GM23338 (cell line): ENCODE measurements at regions not wholly inside any gene's neighbourhood (a gene's known extent, or its start where the extent isn't known, plus 50 kb on each side); places are given as distances from the start of the nearest gene placed in this dataset.

Source experiments
- ATAC-seq: fragments of 200-7000 bp; cut with Tn5 transposase; 3 replicates; pipeline ENCODE4 v1.9.1; 2020
- DNase-seq: peaks from one replicate; pipeline ENCODE4 v3.0.0-alpha.2; 2015; ENCODE audit warnings: low spot score
- H2AFZ ChIP-seq: fragments of 200-600 bp; sonication (generic); 2 replicates; pipeline ENCODE4 v1.8.0; 2016; ENCODE audit warnings: antibody characterized with exemption, mild to moderate bottlenecking, moderate library complexity
- H3F3A ChIP-seq: fragments of 200-600 bp; sonication (generic); replicated peaks from 2 replicates; pipeline ENCODE4 v1.8.0; 2017; ENCODE audit warnings: antibody characterized with exemption, mixed run types, low read depth
- H3K27ac ChIP-seq: fragments of 200-600 bp; sonication (generic); 2 replicates; pipeline ENCODE4 v1.6.1; 2016; ENCODE audit warnings: low read depth
- H3K27me3 ChIP-seq: fragments of 200-600 bp; sonication (generic); 2 replicates; pipeline ENCODE4 v1.8.0; 2016; ENCODE audit warnings: mild to moderate bottlenecking, mixed run types, moderate library complexity; ENCODE audit not compliant: insufficient read depth
- H3K36me3 ChIP-seq: fragments of 200-600 bp; sonication (generic); 2 replicates; pipeline ENCODE4 v1.8.0; 2016; ENCODE audit warnings: mild to moderate bottlenecking; ENCODE audit not compliant: insufficient read depth
- H3K4me1 ChIP-seq: fragments of 200-600 bp; sonication (generic); 2 replicates; pipeline ENCODE4 v1.8.0; 2016; ENCODE audit warnings: mild to moderate bottlenecking, moderate library complexity; ENCODE audit not compliant: insufficient read depth
- H3K4me2 ChIP-seq: fragments of 200-600 bp; sonication (generic); 2 replicates; pipeline ENCODE4 v1.7.1; 2017; ENCODE audit warnings: mixed run types
- H3K4me3 ChIP-seq: fragments of 200-600 bp; sonication (generic); 2 replicates; pipeline ENCODE4 v1.6.1; 2016; ENCODE audit warnings: mixed run types
- H3K79me2 ChIP-seq: fragments of 200-600 bp; sonication (generic); replicated peaks from 2 replicates; pipeline ENCODE4 v1.8.0; 2017; ENCODE audit warnings: mild to moderate bottlenecking; ENCODE audit not compliant: insufficient read depth
- H3K9me2 ChIP-seq: fragments of 200-600 bp; sonication (generic); 2 replicates; pipeline ENCODE4 v1.8.0; 2017; ENCODE audit not compliant: insufficient read depth
- H4K20me1 ChIP-seq: fragments of 200-600 bp; sonication (generic); replicated peaks from 2 replicates; pipeline ENCODE4 v1.8.0; 2017; ENCODE audit warnings: mild to moderate bottlenecking; ENCODE audit not compliant: insufficient read depth
- H3K27ac Mint-ChIP-seq: 2 replicates; pipeline ENCODE4 v1.8.0; 2020; ENCODE audit warnings: inconsistent platforms, mild to moderate bottlenecking, moderate library complexity, mixed read lengths
- H3K27me3 Mint-ChIP-seq: 3 replicates; pipeline ENCODE4 v1.8.0; 2022; ENCODE audit warnings: low read depth, mild to moderate bottlenecking, moderate library complexity, mixed read lengths, inconsistent platforms; ENCODE audit not compliant: insufficient read depth, poor library complexity
- H3K36me3 Mint-ChIP-seq: 3 replicates; pipeline ENCODE4 v1.8.0; 2021; ENCODE audit warnings: low read depth, mild to moderate bottlenecking, inconsistent platforms, moderate library complexity, mixed read lengths
- H3K4me1 Mint-ChIP-seq: 3 replicates; pipeline ENCODE4 v1.8.0; 2020; ENCODE audit warnings: mild to moderate bottlenecking, inconsistent platforms, mixed read lengths
- H3K4me3 Mint-ChIP-seq: 3 replicates; pipeline ENCODE4 v1.8.0; 2021; ENCODE audit warnings: moderate library complexity, mild to moderate bottlenecking, inconsistent platforms, mixed read lengths
- H3K9me3 Mint-ChIP-seq: 3 replicates; pipeline ENCODE4 v1.8.0; 2020; ENCODE audit warnings: moderate library complexity, mild to moderate bottlenecking, inconsistent platforms, mixed read lengths
- CREB1 ChIP-seq: fragments of 250-450 bp; sonication (Bioruptor Pico); IDR thresholded peaks from 2 replicates; pipeline ENCODE4 v1.5.0; 2020; ENCODE audit warnings: low read depth, mild to moderate bottlenecking, moderate library complexity
- CTCF ChIP-seq, 2 experiments: fragments of 200-600 bp in 1 of 2; sonication (generic) in 1 of 2; conservative IDR thresholded peaks; 2 replicates each; pipeline versions ENCODE4 v1.5.1 to v1.6.1; 2016 to 2017; ENCODE audit warnings: antibody characterized with exemption in 2 of 2, low read depth in 2 of 2, mild to moderate bottlenecking in 2 of 2, moderate library complexity in 1 of 2
- NANOG ChIP-seq: IDR thresholded peaks from 2 replicates; pipeline ENCODE4 v1.6.1; 2016; ENCODE audit warnings: antibody characterized with exemption, borderline replicate concordance
- REST ChIP-seq: IDR thresholded peaks from one replicate; pipeline ENCODE4 v1.6.1; 2018; ENCODE audit warnings: antibody characterized with exemption; ENCODE audit not compliant: unreplicated experiment
- ZNF114 ChIP-seq: fragments of 250-450 bp; sonication (Bioruptor Pico); IDR thresholded peaks from 2 replicates; pipeline ENCODE4 v1.5.0; 2020; ENCODE audit warnings: mild to moderate bottlenecking, moderate library complexity

- no peak overlapping the region for H3K4me3 Mint-ChIP-seq
- H3K27me3 ChIP-seq, result no peaks in the 10 kb centered on the region
- no peak for DNase-seq
Measured at GRCh38 chr18:72100465-72101004, 443.6 kb downstream of the CBLN2 start.

GRCh38 chr18:72091369-72091768 is 452.8 kb downstream of the CBLN2 start:
- peaks cover 8% of the 10 kb centered on the region; the same call in 2 of the 3 replicates for H3K4me1 Mint-ChIP-seq
- H3K4me1 ChIP-seq, result peaks cover 13% of the 10 kb centered on the region
- peaks cover 88% of the 10 kb centered on the region for H3K9me3 Mint-ChIP-seq
- ATAC-seq, result peak; percentile 69
- peak overlapping the region; percentile 29; the same call in 2 of the 3 replicates for H3K4me3 Mint-ChIP-seq
- no peak for TF ChIP-seq REST
- peak; percentile 32; the same call in 1 of the 2 replicates for TF ChIP-seq ZNF114 (CRISPR knock-in tag)
- no peak for TF ChIP-seq CREB1 (CRISPR knock-in tag)
- H2AFZ ChIP-seq, result peak overlapping the region; percentile 23; the same call in 1 of the 2 replicates
- H3K36me3 Mint-ChIP-seq, result peaks cover 15% of the 10 kb centered on the region; the same call in 2 of the 3 replicates
- DNase-seq, result peak; percentile 17
- H3K4me2 ChIP-seq, result peak overlapping the region; percentile 61
- H3K36me3 ChIP-seq, result no peaks in the 10 kb centered on the region
- H3K27me3 Mint-ChIP-seq, result peaks cover 3% of the 10 kb centered on the region
- peak overlapping the region; percentile 74 for H3K27ac Mint-ChIP-seq
- H3K27ac ChIP-seq, result peak overlapping the region; percentile 78
- no peaks in the 10 kb centered on the region for H3K27me3 ChIP-seq
- no peaks in the 10 kb centered on the region for H3K9me2 ChIP-seq
- no peaks in the 10 kb centered on the region for H3F3A ChIP-seq
- H3K79me2 ChIP-seq, result no peaks in the 10 kb centered on the region
- H3K4me3 ChIP-seq, result peak overlapping the region; percentile 14; the same call in 1 of the 2 replicates
- no peaks in the 10 kb centered on the region for H4K20me1 ChIP-seq

More at GRCh38 chr18:72100465-72101004, 443.6 kb downstream of the CBLN2 start:
- Histone ChIP-seq H3K9me2 (no peaks in the 10 kb centered on the region), H4K20me1 (no peaks in the 10 kb centered on the region), H3K4me1 (no peaks in the 10 kb centered on the region), H3K27ac (no peak overlapping the region), H3K4me2 (no peak overlapping the region), H3K79me2 (no peaks in the 10 kb centered on the region), H2AFZ (no peak overlapping the region), H3K4me3 (no peak overlapping the region), H3K36me3 (no peaks in the 10 kb centered on the region; the same call in 1 of the 2 replicates), H3F3A (no peaks in the 10 kb centered on the region)
- TF ChIP-seq CTCF (conservative IDR thresholded peaks at IDR 0.05; ENCODE audit: low read depth in 2 of 2) (no peak), NANOG (no peak)
- Mint-ChIP-seq H3K27me3 (no peaks in the 10 kb centered on the region), H3K4me1 (no peaks in the 10 kb centered on the region), H3K36me3 (peaks cover 13% of the 10 kb centered on the region; the same call in 2 of the 3 replicates), H3K27ac (no peak overlapping the region), H3K9me3 (peaks cover 95% of the 10 kb centered on the region)
- no peak for ATAC-seq
